ENCODE measurements at regions not wholly inside any gene's neighbourhood (a gene's known extent, or its start where the extent isn't known, plus 50 kb on each side); places are given as distances from the start of the nearest gene placed in this dataset.

DNA sequence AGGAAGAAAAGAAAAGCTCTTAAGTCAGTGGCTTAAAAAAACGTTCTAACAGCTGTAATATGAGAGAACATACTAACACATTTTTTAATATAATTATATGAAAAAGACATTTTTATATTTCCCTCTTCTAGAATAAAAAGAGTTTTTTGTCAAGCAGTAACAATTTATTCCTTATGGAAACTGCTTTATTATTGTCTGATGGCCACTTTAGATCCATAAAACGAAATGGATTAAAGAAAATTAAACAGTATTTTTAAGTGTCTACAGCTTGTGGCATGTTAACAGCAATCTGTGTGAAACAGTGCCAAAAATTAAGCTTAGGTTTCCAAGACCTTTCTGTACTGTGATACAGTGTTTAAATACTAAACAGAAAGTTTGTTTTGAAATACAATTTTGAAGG is 55.5 kb upstream of the TENM3 start:
- H3K9me3 ChIP-seq (replicated peaks; ENCODE audit: insufficient read depth, low read length), result no peaks in the 10 kb centered on the region
- H3K4me3 ChIP-seq (ENCODE audit: low read length), result no peak overlapping the region
- H3K79me2 ChIP-seq (ENCODE audit: low read length), result no peaks in the 10 kb centered on the region
- H4K20me1 ChIP-seq (ENCODE audit: insufficient read depth, low read length), result no peaks in the 10 kb centered on the region
- no peak overlapping the region for H3K4me2 ChIP-seq (ENCODE audit: low read depth, low read length)
- TF ChIP-seq EZH2phosphoT487 (IDR thresholded peaks at IDR 0.05; ENCODE audit: low read length), result no peak
- no peak for TF ChIP-seq EZH2 (optimal IDR thresholded peaks at IDR 0.05; ENCODE audit: low read depth, low read length)
- TF ChIP-seq, protein P1, sequence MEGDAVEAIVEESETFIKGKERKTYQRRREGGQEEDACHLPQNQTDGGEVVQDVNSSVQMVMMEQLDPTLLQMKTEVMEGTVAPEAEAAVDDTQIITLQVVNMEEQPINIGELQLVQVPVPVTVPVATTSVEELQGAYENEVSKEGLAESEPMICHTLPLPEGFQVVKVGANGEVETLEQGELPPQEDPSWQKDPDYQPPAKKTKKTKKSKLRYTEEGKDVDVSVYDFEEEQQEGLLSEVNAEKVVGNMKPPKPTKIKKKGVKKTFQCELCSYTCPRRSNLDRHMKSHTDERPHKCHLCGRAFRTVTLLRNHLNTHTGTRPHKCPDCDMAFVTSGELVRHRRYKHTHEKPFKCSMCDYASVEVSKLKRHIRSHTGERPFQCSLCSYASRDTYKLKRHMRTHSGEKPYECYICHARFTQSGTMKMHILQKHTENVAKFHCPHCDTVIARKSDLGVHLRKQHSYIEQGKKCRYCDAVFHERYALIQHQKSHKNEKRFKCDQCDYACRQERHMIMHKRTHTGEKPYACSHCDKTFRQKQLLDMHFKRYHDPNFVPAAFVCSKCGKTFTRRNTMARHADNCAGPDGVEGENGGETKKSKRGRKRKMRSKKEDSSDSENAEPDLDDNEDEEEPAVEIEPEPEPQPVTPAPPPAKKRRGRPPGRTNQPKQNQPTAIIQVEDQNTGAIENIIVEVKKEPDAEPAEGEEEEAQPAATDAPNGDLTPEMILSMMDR (IDR thresholded peaks at IDR 0.05; ENCODE audit: low read length), result no peak
- no peaks in the 10 kb centered on the region for H3F3A ChIP-seq (ENCODE audit: insufficient read depth, low read length)
- no peak overlapping the region for H2AFZ ChIP-seq (ENCODE audit: low read length)
- no peak for DNase-seq
- H3K27ac ChIP-seq (ENCODE audit: low read length), result no peak overlapping the region
- no peak overlapping the region for H3K9ac ChIP-seq (ENCODE audit: low read length)
- no peaks in the 10 kb centered on the region for H3K4me1 ChIP-seq (ENCODE audit: low read length)
- no peaks in the 10 kb centered on the region for H3K9me2 ChIP-seq (replicated peaks; ENCODE audit: insufficient read depth, low read length)
- H3K27me3 ChIP-seq (replicated peaks; ENCODE audit: insufficient read depth, low read length), result no peaks in the 10 kb centered on the region
- H3K36me3 ChIP-seq (replicated peaks; ENCODE audit: insufficient read depth, low read length), result no peaks in the 10 kb centered on the region

DNA sequence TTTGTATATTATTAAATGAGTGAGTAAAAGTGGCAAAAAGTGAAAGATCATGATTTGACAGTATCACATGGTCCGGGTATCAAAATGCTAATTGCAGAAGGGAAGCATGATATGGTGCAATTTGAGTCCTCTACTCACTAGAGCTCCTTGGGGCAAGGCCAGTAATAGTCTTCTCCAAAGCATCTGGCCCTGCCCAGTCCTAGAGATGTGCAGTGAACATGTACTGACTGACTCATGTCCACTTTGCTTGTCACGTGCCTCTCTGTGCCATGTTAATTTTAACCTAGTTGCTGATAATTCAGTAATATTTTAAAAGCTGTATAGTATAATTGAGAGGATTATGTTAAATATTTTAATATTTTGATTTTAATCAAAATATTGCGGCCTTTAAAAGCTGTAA is 54.6 kb upstream of the TENM3 start:
- Histone ChIP-seq H3K4me1 (ENCODE audit: low read length) (no peaks in the 10 kb centered on the region), H3K9me3 (replicated peaks; ENCODE audit: insufficient read depth, low read length) (no peaks in the 10 kb centered on the region), H2AFZ (ENCODE audit: low read length) (no peak overlapping the region), H3K9ac (ENCODE audit: low read length) (no peak overlapping the region), H3K9me2 (replicated peaks; ENCODE audit: insufficient read depth, low read length) (no peaks in the 10 kb centered on the region), H3F3A (ENCODE audit: insufficient read depth, low read length) (no peaks in the 10 kb centered on the region), H3K4me3 (ENCODE audit: low read length) (no peak overlapping the region), H4K20me1 (ENCODE audit: insufficient read depth, low read length) (no peaks in the 10 kb centered on the region), H3K27me3 (replicated peaks; ENCODE audit: insufficient read depth, low read length) (no peaks in the 10 kb centered on the region), H3K27ac (ENCODE audit: low read length) (no peak overlapping the region), H3K4me2 (ENCODE audit: low read depth, low read length) (no peak overlapping the region), H3K79me2 (ENCODE audit: low read length) (no peaks in the 10 kb centered on the region), H3K36me3 (replicated peaks; ENCODE audit: insufficient read depth, low read length) (no peaks in the 10 kb centered on the region)
- DNase-seq, result no peak
- no peak for TF ChIP-seq EZH2 (optimal IDR thresholded peaks at IDR 0.05; ENCODE audit: low read depth, low read length)

DNA sequence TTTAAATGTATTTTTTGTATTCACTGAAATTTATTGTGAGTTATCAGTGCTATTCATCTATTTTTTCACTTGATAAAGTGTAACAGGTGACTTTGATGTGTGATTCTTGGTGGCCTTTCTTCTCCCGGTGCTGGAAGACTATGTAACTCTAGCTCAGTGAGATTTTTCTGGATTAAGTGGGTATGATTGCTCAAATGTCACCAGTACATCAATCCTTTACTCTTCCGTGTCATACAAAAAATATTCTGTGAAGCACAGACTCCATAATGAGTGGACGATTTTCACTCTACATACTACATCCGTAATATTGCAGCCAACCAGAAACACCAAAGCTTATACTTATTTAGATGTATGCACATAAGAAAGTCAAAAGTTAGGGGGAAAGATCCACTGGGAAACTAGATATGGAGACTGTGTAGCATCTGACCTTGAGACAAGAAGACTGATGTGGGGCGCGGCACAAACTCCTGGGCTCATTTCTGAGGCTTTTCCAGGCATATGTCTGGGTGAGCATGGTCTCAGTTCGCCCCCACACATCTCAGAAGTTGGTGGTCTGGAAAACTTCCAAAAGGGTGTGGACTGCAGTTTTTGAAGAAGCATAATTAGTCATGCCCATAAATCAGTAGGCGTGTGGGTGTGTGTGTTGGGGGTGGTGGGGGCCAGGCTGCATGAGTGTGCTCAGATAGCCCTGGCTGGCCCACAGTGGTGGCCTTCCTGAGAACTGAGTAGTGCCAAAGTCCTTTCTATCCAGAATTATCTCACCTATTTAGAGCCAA is 53.9 kb upstream of the TENM3 start:
- no peak overlapping the region for H3K9ac ChIP-seq (ENCODE audit: low read length)
- H3K9me2 ChIP-seq (replicated peaks; ENCODE audit: insufficient read depth, low read length), result no peaks in the 10 kb centered on the region
- no peaks in the 10 kb centered on the region for H3K27me3 ChIP-seq (replicated peaks; ENCODE audit: insufficient read depth, low read length)
- H3K4me3 ChIP-seq (ENCODE audit: low read length), result no peak overlapping the region
- TF ChIP-seq, protein P1 (IDR thresholded peaks at IDR 0.05; ENCODE audit: low read length), result no peak
- TF ChIP-seq EZH2phosphoT487 (IDR thresholded peaks at IDR 0.05; ENCODE audit: low read length) (no peak), EZH2 (optimal IDR thresholded peaks at IDR 0.05; ENCODE audit: low read depth, low read length) (no peak)
- H4K20me1 ChIP-seq (ENCODE audit: insufficient read depth, low read length), result no peaks in the 10 kb centered on the region
- no peaks in the 10 kb centered on the region for H3K9me3 ChIP-seq (replicated peaks; ENCODE audit: insufficient read depth, low read length)
- no peak overlapping the region for H3K4me2 ChIP-seq (ENCODE audit: low read depth, low read length)
- H3K79me2 ChIP-seq (ENCODE audit: low read length), result no peaks in the 10 kb centered on the region
- no peak overlapping the region for H3K27ac ChIP-seq (ENCODE audit: low read length)
- H3K4me1 ChIP-seq (ENCODE audit: low read length), result no peaks in the 10 kb centered on the region
- DNase-seq, result no peak
- no peaks in the 10 kb centered on the region for H3K36me3 ChIP-seq (replicated peaks; ENCODE audit: insufficient read depth, low read length)
- H3F3A ChIP-seq (ENCODE audit: insufficient read depth, low read length), result no peaks in the 10 kb centered on the region
- H2AFZ ChIP-seq (ENCODE audit: low read length), result no peak overlapping the region

DNA sequence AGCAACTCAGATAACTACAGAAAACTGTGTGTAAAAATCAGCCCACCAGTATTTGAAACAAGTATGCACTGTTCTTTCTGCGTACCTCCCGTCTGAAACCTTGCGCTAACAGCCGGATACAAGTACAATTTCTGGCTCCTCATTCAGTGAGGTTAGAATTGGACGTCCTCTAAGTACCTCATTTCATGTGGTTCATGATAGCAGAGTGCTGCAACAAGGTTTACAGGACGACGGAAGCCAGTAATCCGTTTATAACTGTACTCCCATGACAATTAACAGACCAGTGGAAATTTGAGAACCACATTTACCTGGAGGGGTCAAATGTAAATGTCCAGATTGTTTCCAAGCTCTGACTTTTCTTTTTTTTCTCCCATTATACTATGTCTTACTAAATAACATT is 52.9 kb upstream of the TENM3 start:
- Histone ChIP-seq H3K4me1 (ENCODE audit: low read length) (no peaks in the 10 kb centered on the region), H3K9me3 (replicated peaks; ENCODE audit: insufficient read depth, low read length) (no peaks in the 10 kb centered on the region), H3F3A (ENCODE audit: insufficient read depth, low read length) (no peaks in the 10 kb centered on the region), H3K4me2 (ENCODE audit: low read depth, low read length) (no peak overlapping the region), H3K27me3 (replicated peaks; ENCODE audit: insufficient read depth, low read length) (no peaks in the 10 kb centered on the region), H3K9me2 (replicated peaks; ENCODE audit: insufficient read depth, low read length) (no peaks in the 10 kb centered on the region), H3K79me2 (ENCODE audit: low read length) (no peaks in the 10 kb centered on the region), H2AFZ (ENCODE audit: low read length) (no peak overlapping the region), H3K9ac (ENCODE audit: low read length) (no peak overlapping the region), H3K36me3 (replicated peaks; ENCODE audit: insufficient read depth, low read length) (no peaks in the 10 kb centered on the region), H3K4me3 (ENCODE audit: low read length) (no peak overlapping the region), H3K27ac (ENCODE audit: low read length) (no peak overlapping the region), H4K20me1 (ENCODE audit: insufficient read depth, low read length) (no peaks in the 10 kb centered on the region)
- no peak for TF ChIP-seq EZH2phosphoT487 (IDR thresholded peaks at IDR 0.05; ENCODE audit: low read length)
- TF ChIP-seq, protein P1 (IDR thresholded peaks at IDR 0.05; ENCODE audit: low read length), result no peak
- no peak for DNase-seq

All from MM.1S (cell line).